ACC112 (cell line): ENCODE measurements at regions not wholly inside any gene's neighbourhood (a gene's known extent, or its start where the extent isn't known, plus 50 kb on each side); places are given as distances from the start of the nearest gene placed in this dataset.

Source experiments
- H2AFZ ChIP-seq: fragments of 200-600 bp; sonication (generic); one replicate; pipeline ENCODE4 v1.6.0; 2017; ENCODE audit warnings: antibody characterized with exemption, low read length; ENCODE audit not compliant: unreplicated experiment
- H3K27ac ChIP-seq: fragments of 200-600 bp; sonication (generic); 2 replicates; pipeline ENCODE4 v1.5.1; 2014; ENCODE audit warnings: low read depth, mild to moderate bottlenecking, antibody characterized with exemption, low read length, moderate library complexity
- H3K27me3 ChIP-seq: fragments of 200-600 bp; sonication (generic); 2 replicates; pipeline ENCODE4 v1.6.1; 2014; ENCODE audit warnings: mild to moderate bottlenecking, antibody characterized with exemption, low read length, moderate library complexity, mixed read lengths; ENCODE audit not compliant: insufficient read depth
- H3K36me3 ChIP-seq: fragments of 200-600 bp; sonication (generic); 2 replicates; pipeline ENCODE4 v1.6.1; 2016; ENCODE audit warnings: mild to moderate bottlenecking, antibody characterized with exemption, low read length, moderate library complexity, mixed read lengths; ENCODE audit not compliant: insufficient read depth
- H3K4me1 ChIP-seq: fragments of 200-600 bp; sonication (generic); one replicate; pipeline ENCODE4 v1.6.1; 2016; ENCODE audit warnings: low read length, mixed read lengths; ENCODE audit not compliant: insufficient read depth, unreplicated experiment, control insufficient read depth
- H3K4me3 ChIP-seq: fragments of 200-600 bp; sonication (generic); 2 replicates; pipeline ENCODE4 v1.5.1; 2014; ENCODE audit warnings: mild to moderate bottlenecking, low read depth, low read length
- H3K79me2 ChIP-seq: fragments of 200-600 bp; sonication (generic); one replicate; pipeline ENCODE4 v1.6.0; 2016; ENCODE audit warnings: low read length; ENCODE audit not compliant: control insufficient read depth, unreplicated experiment, insufficient read depth

DNA sequence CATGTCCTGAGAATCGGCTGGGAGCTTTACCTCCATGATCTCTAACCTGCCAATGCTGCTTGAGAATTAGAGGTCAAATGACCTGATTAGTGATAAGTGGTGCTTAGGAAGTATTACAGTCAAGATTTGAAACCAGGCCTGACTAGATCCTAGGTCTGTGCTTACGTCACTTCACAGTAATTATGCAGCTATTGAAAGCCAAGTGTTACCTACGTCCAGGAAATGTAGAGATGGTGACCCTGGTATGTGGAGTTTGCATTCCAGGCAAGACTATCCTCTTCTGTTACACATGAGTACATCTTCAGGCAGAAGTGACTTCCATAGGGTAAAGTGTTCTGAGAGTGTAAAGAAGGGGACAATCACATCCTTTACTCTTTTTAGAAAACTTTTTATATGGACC lies 530.4 kb upstream of the TENM4 start:
- Histone ChIP-seq H3K4me3 (no peak overlapping the region), H3K27me3 (no peaks in the 10 kb centered on the region), H3K4me1 (no peaks in the 10 kb centered on the region), H3K27ac (no peak overlapping the region), H2AFZ (no peak overlapping the region), H3K79me2 (no peaks in the 10 kb centered on the region), H3K36me3 (no peaks in the 10 kb centered on the region)

DNA sequence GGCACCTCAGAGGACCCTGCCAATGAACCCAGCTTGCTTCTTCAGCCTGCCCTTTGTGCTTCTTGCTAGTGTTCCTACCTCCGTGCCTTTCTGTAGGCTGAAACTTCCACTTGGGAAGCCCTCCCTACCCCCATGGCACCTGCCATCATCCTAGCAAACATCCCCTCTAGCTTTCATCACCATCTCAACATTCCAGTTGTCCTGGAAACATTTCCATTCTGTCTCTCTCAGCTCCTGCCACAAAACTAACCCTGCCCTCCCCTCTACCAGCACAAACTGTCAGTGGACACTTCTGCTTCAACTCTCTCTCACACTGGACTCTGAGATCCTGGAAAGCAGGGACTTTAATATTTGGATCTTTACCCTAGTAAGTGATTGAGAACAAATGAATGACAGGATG lies 525.8 kb upstream of the TENM4 start:
- Histone ChIP-seq H3K4me1 (no peaks in the 10 kb centered on the region), H3K36me3 (no peaks in the 10 kb centered on the region), H2AFZ (no peak overlapping the region), H3K4me3 (no peak overlapping the region), H3K27me3 (no peaks in the 10 kb centered on the region), H3K27ac (no peak overlapping the region), H3K79me2 (no peaks in the 10 kb centered on the region)

DNA sequence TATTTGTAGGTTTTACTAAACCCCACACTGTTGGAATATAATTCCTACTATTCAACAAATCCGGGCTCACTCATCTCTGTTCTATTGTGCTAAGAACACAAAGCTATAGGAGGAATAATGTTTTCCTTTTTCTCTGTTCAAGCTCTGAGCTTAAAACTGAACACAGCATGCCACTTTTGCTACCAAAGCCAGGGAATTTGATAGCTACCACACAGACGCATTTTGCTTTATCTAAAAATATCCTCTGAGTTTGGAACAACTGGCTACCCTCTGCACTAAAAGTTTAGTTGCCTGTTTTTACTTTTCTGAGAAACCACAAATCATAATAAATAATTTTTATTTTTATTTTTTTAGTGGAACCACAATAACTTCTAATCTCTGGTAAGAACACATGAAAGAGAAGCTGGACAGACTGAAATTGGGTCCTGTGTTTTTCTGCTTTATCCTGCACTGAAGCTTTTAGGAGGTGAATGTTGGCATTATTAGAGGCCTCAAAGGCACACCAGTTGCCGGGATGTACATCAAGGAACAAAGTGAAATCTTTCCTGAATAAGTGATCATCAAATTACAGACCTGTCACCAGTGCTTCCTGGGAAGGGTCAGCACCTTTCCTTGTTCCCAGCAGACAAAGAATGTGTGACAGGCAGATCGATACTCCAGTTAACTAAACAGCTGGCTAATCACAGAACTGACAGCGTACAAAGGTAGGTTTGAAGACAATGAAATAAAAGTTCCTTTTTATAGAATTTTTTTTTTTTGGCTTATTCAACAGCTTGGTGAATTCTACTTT lies 523.2 kb upstream of the TENM4 start:
- Histone ChIP-seq H3K27me3 (no peaks in the 10 kb centered on the region), H3K36me3 (no peaks in the 10 kb centered on the region), H3K27ac (no peak overlapping the region), H2AFZ (no peak overlapping the region), H3K4me3 (no peak overlapping the region), H3K79me2 (no peaks in the 10 kb centered on the region), H3K4me1 (no peaks in the 10 kb centered on the region)

DNA sequence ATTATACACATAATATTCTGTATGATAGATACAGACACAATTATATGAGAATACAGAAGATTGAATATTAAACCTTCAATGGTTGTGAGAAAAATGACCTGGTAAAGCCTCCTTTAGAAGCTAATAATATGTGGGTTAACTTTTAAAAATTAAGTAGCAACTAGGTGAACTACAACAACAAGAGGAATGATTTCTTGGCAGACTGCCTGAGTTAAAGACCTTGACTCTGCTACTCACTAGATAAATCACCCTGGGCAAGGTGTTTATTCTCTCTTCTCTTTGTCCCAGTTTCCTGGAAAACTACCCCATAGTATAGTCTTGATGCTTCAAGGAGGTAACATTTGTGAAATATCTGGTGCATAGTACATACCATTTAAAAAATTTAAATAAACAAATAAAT lies 519.6 kb upstream of the TENM4 start:
- Histone ChIP-seq H3K36me3 (no peaks in the 10 kb centered on the region), H3K4me1 (no peaks in the 10 kb centered on the region), H3K27ac (no peak overlapping the region), H3K79me2 (no peaks in the 10 kb centered on the region), H3K4me3 (no peak overlapping the region), H2AFZ (no peak overlapping the region), H3K27me3 (no peaks in the 10 kb centered on the region)

DNA sequence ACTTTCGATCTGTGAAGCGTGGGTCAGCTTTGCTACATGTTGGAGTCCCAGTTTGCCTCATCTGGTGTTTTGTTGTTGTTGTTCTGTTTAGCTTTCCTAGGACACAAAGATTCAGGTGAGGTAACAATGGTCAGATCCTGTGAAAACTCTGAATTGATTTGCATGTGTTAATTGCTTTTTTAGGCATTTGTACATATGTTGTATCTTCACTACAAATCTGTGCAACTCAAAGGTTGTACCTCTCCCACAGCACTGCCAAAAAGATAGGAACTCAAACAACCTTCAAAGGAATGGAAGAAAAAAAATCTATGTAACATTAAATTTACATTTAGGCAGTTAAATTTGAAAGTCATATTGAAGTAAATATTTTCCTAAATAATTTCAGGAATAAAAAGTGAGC lies 518.5 kb upstream of the TENM4 start:
- Histone ChIP-seq H3K27ac (no peak overlapping the region), H3K27me3 (no peaks in the 10 kb centered on the region), H3K4me1 (no peaks in the 10 kb centered on the region), H2AFZ (no peak overlapping the region), H3K4me3 (no peak overlapping the region), H3K36me3 (no peaks in the 10 kb centered on the region), H3K79me2 (no peaks in the 10 kb centered on the region)

DNA sequence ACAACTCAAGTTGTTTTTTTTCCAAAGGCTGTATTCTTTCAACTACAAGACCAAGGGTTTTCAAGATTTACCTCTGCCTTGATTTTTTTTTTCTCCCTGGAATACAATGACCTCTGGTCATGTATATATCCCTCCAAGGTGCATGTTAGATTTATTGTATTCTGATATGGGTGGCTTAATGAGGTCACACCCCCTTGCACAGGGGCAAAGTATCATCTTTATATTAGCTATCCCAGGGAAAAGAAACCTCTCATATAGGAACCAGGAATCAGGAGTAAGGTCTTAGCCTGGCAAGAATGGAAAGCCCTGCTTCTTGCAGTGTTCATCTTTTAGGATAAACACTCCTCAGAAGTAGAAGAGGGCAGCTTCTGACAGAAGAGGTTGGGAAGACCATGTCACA lies 516.9 kb upstream of the TENM4 start:
- Histone ChIP-seq H3K79me2 (no peaks in the 10 kb centered on the region), H2AFZ (no peak overlapping the region), H3K36me3 (no peaks in the 10 kb centered on the region), H3K27me3 (no peaks in the 10 kb centered on the region), H3K4me3 (no peak overlapping the region), H3K4me1 (no peaks in the 10 kb centered on the region), H3K27ac (no peak overlapping the region)

DNA sequence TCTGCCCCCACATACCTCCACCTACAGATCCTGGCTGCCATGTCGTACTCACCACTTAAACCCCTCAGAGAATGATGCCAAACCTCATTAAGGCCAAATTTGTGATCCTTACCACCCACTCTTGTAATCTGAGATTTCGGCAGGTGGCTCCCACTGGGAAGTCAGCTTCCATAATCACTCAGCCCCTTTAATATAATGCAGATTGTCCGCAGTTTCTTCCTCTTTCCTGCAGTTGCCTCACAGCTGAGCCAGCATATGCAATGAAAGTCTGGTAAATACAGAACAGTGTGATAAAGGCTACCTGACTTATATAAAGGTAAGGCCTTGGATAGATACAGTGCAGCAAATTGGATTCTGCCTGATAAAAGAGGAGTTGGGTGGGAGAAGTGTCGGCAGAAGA lies 515.2 kb upstream of the TENM4 start:
- Histone ChIP-seq H3K4me3 (no peak overlapping the region), H3K27ac (no peak overlapping the region), H3K36me3 (no peaks in the 10 kb centered on the region), H3K27me3 (no peaks in the 10 kb centered on the region), H3K4me1 (no peaks in the 10 kb centered on the region), H2AFZ (no peak overlapping the region), H3K79me2 (no peaks in the 10 kb centered on the region)

DNA sequence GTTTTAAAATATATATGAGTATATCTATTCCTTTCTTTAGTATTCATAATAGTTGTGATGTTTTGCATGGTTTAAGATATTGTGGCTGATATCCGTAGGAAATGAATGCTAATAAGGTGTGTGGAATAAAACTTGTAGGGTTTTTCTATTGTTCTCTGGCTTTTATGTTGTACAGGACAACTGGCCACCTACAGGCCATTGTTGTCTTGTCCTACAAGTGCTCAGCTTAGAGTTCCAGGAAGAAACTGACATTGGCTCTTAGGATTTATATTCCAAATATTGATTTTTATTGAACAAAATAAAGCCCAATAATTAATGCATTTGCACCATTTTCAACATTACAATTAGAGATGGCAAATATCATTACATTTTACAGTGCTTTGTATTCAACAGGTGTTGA lies 512.8 kb upstream of the TENM4 start:
- Histone ChIP-seq H2AFZ (no peak overlapping the region), H3K4me1 (no peaks in the 10 kb centered on the region), H3K27ac (no peak overlapping the region), H3K79me2 (no peaks in the 10 kb centered on the region), H3K27me3 (no peaks in the 10 kb centered on the region), H3K36me3 (no peaks in the 10 kb centered on the region), H3K4me3 (no peak overlapping the region)

DNA sequence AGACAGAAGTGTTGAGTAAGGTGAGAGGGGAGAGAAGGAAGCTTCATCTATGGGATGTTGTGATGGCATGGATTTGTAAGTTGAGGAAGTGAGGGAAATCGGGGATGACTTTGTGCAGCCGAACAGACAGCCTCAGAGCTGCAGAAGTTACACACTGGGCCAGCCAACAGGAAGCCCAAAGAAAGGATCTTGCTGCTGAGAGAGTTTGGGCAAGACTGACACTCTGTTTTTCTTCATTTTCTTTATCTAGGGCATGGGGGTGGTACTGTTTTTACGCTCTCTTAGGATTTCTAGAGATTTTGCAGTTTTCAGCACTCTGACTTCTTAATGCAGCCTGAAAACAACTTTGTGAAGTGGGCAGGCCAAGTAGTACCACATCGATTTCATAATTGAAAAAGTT lies 509.9 kb upstream of the TENM4 start:
- Histone ChIP-seq H3K79me2 (no peaks in the 10 kb centered on the region), H3K36me3 (no peaks in the 10 kb centered on the region), H3K27me3 (no peaks in the 10 kb centered on the region), H2AFZ (no peak overlapping the region), H3K4me3 (no peak overlapping the region), H3K27ac (no peak overlapping the region), H3K4me1 (no peaks in the 10 kb centered on the region)

DNA sequence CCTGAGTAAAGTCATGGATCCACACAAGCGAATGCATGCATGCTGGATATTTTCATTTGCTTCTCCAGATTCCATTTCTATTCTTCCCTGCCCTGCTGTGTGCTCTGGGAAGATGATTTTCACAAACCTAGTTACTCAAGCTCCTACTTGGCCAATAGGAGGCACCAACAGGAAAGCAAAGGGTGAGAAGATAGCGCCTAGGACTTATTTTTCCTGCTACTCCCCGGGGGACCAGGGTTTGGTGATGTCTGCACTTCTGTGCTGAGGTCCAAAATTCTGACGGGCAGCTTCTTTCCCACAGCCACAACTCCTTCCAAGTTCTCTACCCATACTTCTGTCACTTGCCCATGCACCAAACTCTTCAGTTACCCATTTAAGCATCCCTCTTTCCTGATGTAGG lies 509.3 kb upstream of the TENM4 start:
- no peaks in the 10 kb centered on the region for H3K36me3 ChIP-seq

DNA sequence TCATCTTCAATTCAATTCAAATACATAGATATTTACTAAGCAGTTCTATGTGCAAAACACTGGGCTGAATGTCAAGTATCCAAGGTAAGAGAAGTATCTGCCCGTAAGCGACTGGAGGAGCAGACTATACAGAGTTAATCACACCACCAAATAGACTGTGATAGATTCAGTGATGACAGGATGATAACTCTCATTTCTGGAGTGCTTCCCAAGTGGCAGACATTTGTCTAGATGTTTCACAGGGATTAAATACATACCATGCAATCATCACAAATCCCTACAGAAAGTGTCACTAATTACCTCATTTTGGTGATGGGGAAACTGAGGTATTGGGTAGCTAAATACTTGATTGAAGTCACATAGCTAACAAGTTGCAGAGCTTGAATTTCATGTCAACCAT lies 508.7 kb upstream of the TENM4 start:
- Histone ChIP-seq H3K36me3 (no peaks in the 10 kb centered on the region), H2AFZ (no peak overlapping the region), H3K4me3 (no peak overlapping the region), H3K79me2 (no peaks in the 10 kb centered on the region), H3K27ac (no peak overlapping the region), H3K27me3 (no peaks in the 10 kb centered on the region), H3K4me1 (no peaks in the 10 kb centered on the region)

More for the DNA sequence above, 509.3 kb upstream of the TENM4 start:
- Histone ChIP-seq H2AFZ (no peak overlapping the region), H3K79me2 (no peaks in the 10 kb centered on the region), H3K27ac (no peak overlapping the region), H3K4me3 (no peak overlapping the region), H3K27me3 (no peaks in the 10 kb centered on the region), H3K4me1 (no peaks in the 10 kb centered on the region)
